Keratinocyte (primary cell): ENCODE measurements at regions not wholly inside any gene's neighbourhood (a gene's known extent, or its start where the extent isn't known, plus 50 kb on each side); places are given as distances from the start of the nearest gene placed in this dataset.

Source experiments
- DNase-seq: peaks from one replicate; pipeline ENCODE4 v3.0.0-alpha.2; 2011; ENCODE audit warnings: low read depth, missing footprints, low spot score
- FAIRE-seq: peaks from 2 replicates; lab custom pipeline; 2011; peaks lifted over from hg19 to GRCh38; lab: Jason Lieb, UNC
- H2AFZ ChIP-seq: 2 replicates; pipeline ENCODE4 v1.6.0; 2012; ENCODE audit warnings: low read length, control low read depth, inconsistent platforms; ENCODE audit not compliant: control insufficient read depth
- H3K27ac ChIP-seq: 2 replicates; pipeline ENCODE4 v1.5.1; 2011; ENCODE audit warnings: low read length; ENCODE audit not compliant: control insufficient read depth, insufficient read depth
- H3K27me3 ChIP-seq: 3 replicates; pipeline ENCODE4 v1.6.0; 2011; ENCODE audit warnings: low read length; ENCODE audit not compliant: control insufficient read depth, insufficient read depth; ENCODE audit errors: extremely low read depth
- H3K36me3 ChIP-seq, 2 experiments: 2 replicates in 1 of 2; 3 replicates in 1 of 2; pipeline ENCODE4 v1.5.1; 2011; ENCODE audit warnings: low read length in 2 of 2, mild to moderate bottlenecking in 1 of 2; ENCODE audit not compliant: control insufficient read depth in 2 of 2, insufficient read depth in 2 of 2; ENCODE audit errors: extremely low read depth in 1 of 2
- H3K4me1 ChIP-seq: 3 replicates; pipeline ENCODE4 v1.5.1; 2011; ENCODE audit warnings: low read length; ENCODE audit not compliant: control insufficient read depth, insufficient read depth; ENCODE audit errors: extremely low read depth
- H3K4me2 ChIP-seq: 3 replicates; pipeline ENCODE4 v1.6.0; 2011; ENCODE audit warnings: low read depth, low read length; ENCODE audit not compliant: control insufficient read depth, insufficient read depth; ENCODE audit errors: extremely low read depth
- H3K4me3 ChIP-seq, 3 experiments: fragments of 200-600 bp in 1 of 3; sonication (generic) in 1 of 3; 2 replicates in 2 of 3; 3 replicates in 1 of 3; pipeline ENCODE4 v1.5.1; 2011 to 2016; ENCODE audit warnings: low read length in 3 of 3, mild to moderate bottlenecking in 3 of 3, control low read depth in 2 of 3, inconsistent platforms in 1 of 3, low read depth in 1 of 3, mixed read lengths in 1 of 3, mixed run types in 1 of 3, moderate library complexity in 1 of 3; ENCODE audit not compliant: control insufficient read depth in 2 of 3, insufficient read depth in 2 of 3; ENCODE audit errors: extremely low read depth in 1 of 3
- H3K79me2 ChIP-seq: 2 replicates; pipeline ENCODE4 v1.6.0; 2012; ENCODE audit warnings: low read length; ENCODE audit not compliant: control insufficient read depth, insufficient read depth
- H3K9ac ChIP-seq: 3 replicates; pipeline ENCODE4 v1.6.0; 2011; ENCODE audit warnings: low read length; ENCODE audit not compliant: control insufficient read depth, insufficient read depth; ENCODE audit errors: extremely low read depth
- H3K9me1 ChIP-seq: 3 replicates; pipeline ENCODE4 v1.6.0; 2011; ENCODE audit warnings: low read length; ENCODE audit not compliant: control insufficient read depth, insufficient read depth; ENCODE audit errors: extremely low read depth
- H3K9me3 ChIP-seq: 2 replicates; pipeline ENCODE4 v1.5.1; 2012; ENCODE audit warnings: low read depth, low read length; ENCODE audit not compliant: control insufficient read depth
- H4K20me1 ChIP-seq: 3 replicates; pipeline ENCODE4 v1.6.0; 2011; ENCODE audit warnings: low read length; ENCODE audit not compliant: control insufficient read depth, insufficient read depth; ENCODE audit errors: extremely low read depth
- EZH2 ChIP-seq: IDR thresholded peaks from one replicate; pipeline ENCODE4 v1.6.1; 2012; ENCODE audit warnings: inconsistent platforms, mild to moderate bottlenecking, low read length, moderate library complexity
- dilution Hi-C: fragments of 300-500 bp; cut with MboI; formaldehyde crosslinking; loops from one replicate; pipeline ENCODE4 v1.7.0; 2020; ENCODE audit warnings: low sequenced_read_pairs; ENCODE audit not compliant: extremely low pct_ligation_motif_present
- TF ChIP-seq, protein P1 (sequence below), 3 experiments: IDR thresholded peaks in 1 of 3; conservative IDR thresholded peaks in 1 of 3; optimal IDR thresholded peaks in 1 of 3; 2 replicates in 2 of 3; 3 replicates in 1 of 3; pipeline versions ENCODE3 to v1.5.1; 2011; ENCODE audit warnings: low read length in 3 of 3, mild to moderate bottlenecking in 3 of 3, moderate library complexity in 2 of 3, control low read depth in 1 of 3, inconsistent platforms in 1 of 3; ENCODE audit not compliant: insufficient read depth in 2 of 3; ENCODE audit errors: extremely low read depth in 1 of 3

DNA sequence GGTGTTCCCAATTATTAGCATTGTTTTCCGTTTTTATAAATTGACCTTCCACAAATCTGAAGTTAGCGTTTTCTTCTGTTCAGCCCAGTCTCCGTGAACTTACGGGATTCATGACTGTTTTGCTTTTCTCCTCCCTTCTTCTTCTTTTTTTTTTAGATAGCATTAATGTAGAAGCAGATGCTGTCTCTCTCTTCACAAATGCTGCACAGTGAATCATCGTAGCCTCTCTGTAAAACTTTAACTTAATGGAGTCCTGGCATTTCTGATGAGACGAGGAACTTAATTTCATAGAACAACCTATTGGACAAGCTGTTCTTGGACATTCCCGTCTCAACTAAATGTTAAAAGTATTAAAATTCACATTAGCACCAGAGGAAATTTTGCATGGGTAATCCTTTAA lies 138.0 kb upstream of the EEF1E1 start:
- no peaks in the 10 kb centered on the region for H3K36me3 ChIP-seq
- TF ChIP-seq, protein P1, sequence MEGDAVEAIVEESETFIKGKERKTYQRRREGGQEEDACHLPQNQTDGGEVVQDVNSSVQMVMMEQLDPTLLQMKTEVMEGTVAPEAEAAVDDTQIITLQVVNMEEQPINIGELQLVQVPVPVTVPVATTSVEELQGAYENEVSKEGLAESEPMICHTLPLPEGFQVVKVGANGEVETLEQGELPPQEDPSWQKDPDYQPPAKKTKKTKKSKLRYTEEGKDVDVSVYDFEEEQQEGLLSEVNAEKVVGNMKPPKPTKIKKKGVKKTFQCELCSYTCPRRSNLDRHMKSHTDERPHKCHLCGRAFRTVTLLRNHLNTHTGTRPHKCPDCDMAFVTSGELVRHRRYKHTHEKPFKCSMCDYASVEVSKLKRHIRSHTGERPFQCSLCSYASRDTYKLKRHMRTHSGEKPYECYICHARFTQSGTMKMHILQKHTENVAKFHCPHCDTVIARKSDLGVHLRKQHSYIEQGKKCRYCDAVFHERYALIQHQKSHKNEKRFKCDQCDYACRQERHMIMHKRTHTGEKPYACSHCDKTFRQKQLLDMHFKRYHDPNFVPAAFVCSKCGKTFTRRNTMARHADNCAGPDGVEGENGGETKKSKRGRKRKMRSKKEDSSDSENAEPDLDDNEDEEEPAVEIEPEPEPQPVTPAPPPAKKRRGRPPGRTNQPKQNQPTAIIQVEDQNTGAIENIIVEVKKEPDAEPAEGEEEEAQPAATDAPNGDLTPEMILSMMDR (optimal IDR thresholded peaks at IDR 0.05 in 1 of 3, IDR thresholded peaks at IDR 0.05 in 1 of 3, conservative IDR thresholded peaks at IDR 0.05 in 1 of 3; ENCODE audit: extremely low read depth in 1 of 3, insufficient read depth in 2 of 3, low read length in 3 of 3) = no peak
- no peak for TF ChIP-seq EZH2
- dilution Hi-C loops = no loop called here
- no peak overlapping the region for H2AFZ ChIP-seq
- H3K4me1 ChIP-seq = no peaks in the 10 kb centered on the region
- H3K4me3 ChIP-seq = no peak overlapping the region
- no peaks in the 10 kb centered on the region for H3K9me3 ChIP-seq
- DNase-seq (no peak), FAIRE-seq (no peak)
- H3K4me2 ChIP-seq = no peak overlapping the region
- H3K27ac ChIP-seq = no peak overlapping the region
- no peaks in the 10 kb centered on the region for H3K9me1 ChIP-seq
- H4K20me1 ChIP-seq = no peaks in the 10 kb centered on the region
- no peak overlapping the region for H3K9ac ChIP-seq
- H3K27me3 ChIP-seq = no peaks in the 10 kb centered on the region
- no peaks in the 10 kb centered on the region for H3K79me2 ChIP-seq

DNA sequence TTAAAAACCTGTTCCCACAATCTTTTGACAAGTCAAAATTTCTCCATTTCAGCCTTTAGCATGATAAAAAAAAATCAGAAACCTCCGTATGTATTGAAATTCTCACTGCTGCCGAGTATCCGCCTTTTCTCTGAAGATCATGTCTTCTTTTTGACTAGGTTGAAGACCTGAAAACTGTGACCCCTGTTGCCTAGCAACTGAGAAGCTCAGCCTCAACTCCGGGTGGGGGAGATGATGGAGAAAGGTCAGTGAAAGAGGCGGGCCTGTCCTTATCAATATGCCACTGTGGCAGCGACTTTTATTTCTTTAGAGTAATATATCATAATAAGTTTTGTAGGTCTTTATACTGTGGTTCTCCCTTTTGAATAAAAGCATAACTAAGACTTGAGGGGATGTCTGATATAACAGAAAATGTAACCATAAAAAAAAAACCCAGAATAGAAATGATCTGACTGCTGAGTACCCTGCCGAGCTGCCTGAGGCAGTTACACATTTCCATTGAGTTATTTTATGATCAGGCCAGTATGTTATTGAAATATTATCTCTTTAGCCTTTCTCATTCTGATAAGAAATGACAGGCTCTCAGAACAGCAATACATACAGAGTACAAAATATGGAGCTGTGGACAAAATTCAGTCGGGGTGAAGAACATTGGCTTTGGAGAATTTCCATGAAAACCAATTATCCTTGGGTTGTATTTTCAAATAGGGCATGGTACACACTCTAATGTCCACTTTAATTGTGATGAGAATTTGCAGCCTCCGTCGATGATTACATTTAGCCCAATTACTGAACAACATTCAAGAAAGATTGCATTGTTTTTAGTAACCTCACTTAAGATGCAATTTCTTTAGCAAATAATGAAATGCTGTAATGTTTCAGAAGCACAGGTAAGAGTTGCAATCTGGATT lies 136.7 kb upstream of the EEF1E1 start:
- no peak for TF ChIP-seq EZH2
- TF ChIP-seq, protein P1 (optimal IDR thresholded peaks at IDR 0.05 in 1 of 3, IDR thresholded peaks at IDR 0.05 in 1 of 3, conservative IDR thresholded peaks at IDR 0.05 in 1 of 3; ENCODE audit: extremely low read depth in 1 of 3, insufficient read depth in 2 of 3, low read length in 3 of 3) = no peak
- Histone ChIP-seq H3K9me1 (no peaks in the 10 kb centered on the region), H3K4me3 (no peak overlapping the region), H3K27me3 (no peaks in the 10 kb centered on the region), H3K27ac (no peak overlapping the region), H3K9ac (no peak overlapping the region), H3K9me3 (no peaks in the 10 kb centered on the region), H2AFZ (no peak overlapping the region), H3K4me2 (no peak overlapping the region), H3K36me3 (no peaks in the 10 kb centered on the region), H3K4me1 (no peaks in the 10 kb centered on the region), H3K79me2 (no peaks in the 10 kb centered on the region), H4K20me1 (no peaks in the 10 kb centered on the region)
- no peak for FAIRE-seq
- no peak for DNase-seq
- dilution Hi-C loops = no loop called here
